ENCODE measurements at regions not wholly inside any gene's neighbourhood (a gene's known extent, or its start where the extent isn't known, plus 50 kb on each side); places are given as distances from the start of the nearest gene placed in this dataset.
"Not testable (repeated sequence)": the region's sequence is repeated elsewhere in the genome, so short reads cannot be mapped to it uniquely, and the experiment has no call there.

DNA sequence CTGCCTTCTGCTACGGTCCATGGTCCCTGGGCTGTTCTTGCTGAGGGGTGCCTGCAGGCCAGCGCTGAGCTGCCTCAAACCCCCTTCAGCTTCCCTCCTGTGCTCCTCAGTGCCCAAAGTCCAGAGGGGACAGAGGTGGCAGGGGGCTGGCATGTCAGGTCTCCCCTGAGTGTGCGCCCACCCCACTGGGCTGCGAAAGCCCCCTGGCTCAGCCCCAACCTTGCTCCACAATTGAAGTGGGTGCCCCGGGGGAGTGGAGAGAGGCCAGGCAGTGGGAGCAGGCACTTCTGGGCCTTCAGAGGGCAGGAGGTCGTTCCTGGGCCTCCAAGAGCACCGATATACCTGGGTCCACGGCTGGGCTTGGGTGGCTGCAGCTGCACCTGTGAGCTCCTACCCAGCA lies 548.7 kb upstream of the FAM98A start (continued):
- TF ChIP-seq, protein P1, sequence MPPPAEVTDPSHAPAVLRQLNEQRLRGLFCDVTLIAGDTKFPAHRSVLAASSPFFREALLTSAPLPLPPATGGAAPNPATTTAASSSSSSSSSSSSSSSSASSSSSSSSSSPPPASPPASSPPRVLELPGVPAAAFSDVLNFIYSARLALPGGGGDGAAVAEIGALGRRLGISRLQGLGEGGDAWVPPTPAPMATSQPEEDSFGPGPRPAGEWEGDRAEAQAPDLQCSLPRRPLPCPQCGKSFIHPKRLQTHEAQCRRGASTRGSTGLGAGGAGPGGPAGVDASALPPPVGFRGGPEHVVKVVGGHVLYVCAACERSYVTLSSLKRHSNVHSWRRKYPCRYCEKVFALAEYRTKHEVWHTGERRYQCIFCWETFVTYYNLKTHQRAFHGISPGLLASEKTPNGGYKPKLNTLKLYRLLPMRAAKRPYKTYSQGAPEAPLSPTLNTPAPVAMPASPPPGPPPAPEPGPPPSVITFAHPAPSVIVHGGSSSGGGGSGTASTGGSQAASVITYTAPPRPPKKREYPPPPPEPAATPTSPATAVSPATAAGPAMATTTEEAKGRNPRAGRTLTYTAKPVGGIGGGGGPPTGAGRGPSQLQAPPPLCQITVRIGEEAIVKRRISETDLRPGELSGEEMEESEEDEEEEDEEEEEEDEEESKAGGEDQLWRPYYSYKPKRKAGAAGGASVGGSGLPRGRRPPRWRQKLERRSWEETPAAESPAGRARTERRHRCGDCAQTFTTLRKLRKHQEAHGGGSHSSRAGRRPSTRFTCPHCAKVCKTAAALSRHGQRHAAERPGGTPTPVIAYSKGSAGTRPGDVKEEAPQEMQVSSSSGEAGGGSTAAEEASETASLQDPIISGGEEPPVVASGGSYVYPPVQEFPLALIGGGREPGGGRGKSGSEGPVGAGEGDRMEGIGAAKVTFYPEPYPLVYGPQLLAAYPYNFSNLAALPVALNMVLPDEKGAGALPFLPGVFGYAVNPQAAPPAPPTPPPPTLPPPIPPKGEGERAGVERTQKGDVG (CRISPR knock-in tag; IDR thresholded peaks at IDR 0.05): no peak

DNA sequence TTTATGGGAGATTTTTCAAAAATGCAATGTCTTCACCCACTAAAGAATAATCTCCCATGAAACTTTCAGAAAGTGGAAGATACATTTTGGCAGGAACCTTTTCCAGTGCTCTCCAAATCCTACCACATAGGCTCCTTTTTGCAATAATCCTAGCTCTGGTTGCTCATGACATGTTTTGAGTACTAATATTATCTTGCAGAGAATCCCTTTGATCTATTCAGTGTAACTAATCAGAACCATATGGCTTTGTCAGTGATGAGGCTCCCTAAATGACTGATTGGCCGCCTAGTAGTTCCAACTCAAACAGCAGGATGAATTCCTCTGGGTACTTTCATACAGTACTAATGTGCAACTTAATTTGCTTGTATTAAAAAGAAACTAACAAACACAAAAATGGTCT lies 544.0 kb upstream of the FAM98A start:
- no peak for ATAC-seq
- no peak overlapping the region for H2AFZ ChIP-seq (ENCODE audit: control insufficient read depth, low read depth, low read length)
- no peaks in the 10 kb centered on the region for H3K79me2 ChIP-seq (ENCODE audit: control insufficient read depth, insufficient read depth, low read length)
- no peaks in the 10 kb centered on the region for H3K9me3 ChIP-seq (replicated peaks; ENCODE audit: control insufficient read depth, insufficient read depth, low read length)
- FAIRE-seq: no peak
- in situ Hi-C loops (cut with MboI): no loop called here
- no TSS peak for BruUV-seq (replicated peaks)
- no peaks in the 10 kb centered on the region for H3K4me1 ChIP-seq (ENCODE audit: control insufficient read depth, insufficient read depth, low read length)
- H3K36me3 ChIP-seq (ENCODE audit: control insufficient read depth in 2 of 2, insufficient read depth in 2 of 2, low read length in 1 of 2): no peaks in the 10 kb centered on the region
- H3K9ac ChIP-seq (ENCODE audit: control insufficient read depth, insufficient read depth, low read length): no peak overlapping the region
- no peak for DNase-seq (ENCODE audit: low read depth, low spot score)
- ChIA-PET RAD21 (ENCODE audit: unreplicated experiment) (no interaction called here), POLR2A (no interaction called here), CTCF (no interaction called here), SMC1A (ENCODE audit: uncharacterized antibody, unreplicated experiment) (no interaction called here)
- WGBS (ENCODE audit: insufficient coverage, insufficient replicate concordance, low lambda C conversion rate, missing lambda C conversion rate): 0% methylated on average over 1 of the region's 1 CpG
- no peak overlapping the region for H3K4me3 ChIP-seq
- TF ChIP-seq SMAD1 (IDR thresholded peaks at IDR 0.05; ENCODE audit: low read depth, partially characterized antibody) (no peak), NFIC (IDR thresholded peaks at IDR 0.05; ENCODE audit: low read depth, low read length) (no peak), BRCA1 (IDR thresholded peaks at IDR 0.05; ENCODE audit: low read depth, low read length) (no peak)
- TF ChIP-seq, protein P2, sequence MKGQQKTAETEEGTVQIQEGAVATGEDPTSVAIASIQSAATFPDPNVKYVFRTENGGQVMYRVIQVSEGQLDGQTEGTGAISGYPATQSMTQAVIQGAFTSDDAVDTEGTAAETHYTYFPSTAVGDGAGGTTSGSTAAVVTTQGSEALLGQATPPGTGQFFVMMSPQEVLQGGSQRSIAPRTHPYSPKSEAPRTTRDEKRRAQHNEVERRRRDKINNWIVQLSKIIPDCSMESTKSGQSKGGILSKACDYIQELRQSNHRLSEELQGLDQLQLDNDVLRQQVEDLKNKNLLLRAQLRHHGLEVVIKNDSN (IDR thresholded peaks at IDR 0.05; ENCODE audit: borderline replicate concordance, extremely low read length, insufficient read depth, low read depth, low read length): no peak
- no peaks in the 10 kb centered on the region for H3K27me3 ChIP-seq (replicated peaks in 1 of 2; ENCODE audit: control insufficient read depth in 2 of 2, insufficient read depth in 2 of 2, low read length in 1 of 2)
- intact Hi-C loops (cut with micrococcal nuclease; ENCODE audit: unreplicated experiment): no loop called here
- no peaks in the 10 kb centered on the region for H4K20me1 ChIP-seq (ENCODE audit: control insufficient read depth, insufficient read depth)
- H3K27ac ChIP-seq (ENCODE audit: control insufficient read depth, insufficient read depth): no peak overlapping the region
- H3K4me2 ChIP-seq (ENCODE audit: control insufficient read depth, insufficient read depth): no peak overlapping the region

DNA sequence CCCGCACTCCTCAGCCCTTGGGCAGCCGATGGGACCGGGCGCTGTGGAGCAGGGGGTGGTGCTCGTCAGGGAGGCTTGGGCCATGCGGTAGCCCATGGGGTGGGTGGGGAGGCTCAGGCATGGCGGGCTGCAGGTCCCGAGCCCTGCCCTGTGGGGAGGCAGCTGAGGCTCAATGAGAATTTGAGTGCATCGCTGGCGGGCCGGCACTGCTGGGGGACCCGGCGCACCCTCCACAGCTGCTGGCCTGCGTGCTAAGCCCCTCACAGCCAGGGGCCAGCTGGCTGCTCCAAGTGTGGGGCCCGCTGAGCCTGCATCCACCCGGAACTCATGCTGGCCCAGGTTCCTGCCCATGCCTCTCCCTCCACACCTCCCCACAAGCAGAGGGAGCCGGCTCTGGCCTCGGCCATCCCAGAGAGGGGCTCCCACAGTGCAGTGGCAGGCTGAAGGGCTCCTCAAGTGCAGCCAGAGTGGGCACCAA lies 543.5 kb upstream of the FAM98A start:
- H3K27ac ChIP-seq (ENCODE audit: control insufficient read depth, insufficient read depth); POLR2A ChIA-PET; FAIRE-seq; H3K79me2 ChIP-seq (ENCODE audit: control insufficient read depth, insufficient read depth, low read length); H3K4me1 ChIP-seq (ENCODE audit: control insufficient read depth, insufficient read depth, low read length); CTCF ChIA-PET; H3K4me2 ChIP-seq (ENCODE audit: control insufficient read depth, insufficient read depth); H3K4me3 ChIP-seq; SMC1A ChIA-PET (ENCODE audit: uncharacterized antibody, unreplicated experiment); H3K9ac ChIP-seq (ENCODE audit: control insufficient read depth, insufficient read depth, low read length); DNase-seq (ENCODE audit: low read depth, low spot score); in situ Hi-C loops (cut with MboI); intact Hi-C loops (cut with micrococcal nuclease; ENCODE audit: unreplicated experiment); H3K27me3 ChIP-seq (replicated peaks in 1 of 2; ENCODE audit: control insufficient read depth in 2 of 2, insufficient read depth in 2 of 2, low read length in 1 of 2); H4K20me1 ChIP-seq (ENCODE audit: control insufficient read depth, insufficient read depth); H2AFZ ChIP-seq (ENCODE audit: control insufficient read depth, low read depth, low read length); H3K36me3 ChIP-seq (ENCODE audit: control insufficient read depth in 2 of 2, insufficient read depth in 2 of 2, low read length in 1 of 2); H3K9me3 ChIP-seq (replicated peaks; ENCODE audit: control insufficient read depth, insufficient read depth, low read length); ATAC-seq; BruUV-seq (replicated peaks); RAD21 ChIA-PET (ENCODE audit: unreplicated experiment): not testable (repeated sequence)
- whole genome bisulfite sequencing (ENCODE audit: insufficient coverage, insufficient replicate concordance, low lambda C conversion rate, missing lambda C conversion rate): 52% methylated on average over 12 of the region's 18 CpGs

DNA sequence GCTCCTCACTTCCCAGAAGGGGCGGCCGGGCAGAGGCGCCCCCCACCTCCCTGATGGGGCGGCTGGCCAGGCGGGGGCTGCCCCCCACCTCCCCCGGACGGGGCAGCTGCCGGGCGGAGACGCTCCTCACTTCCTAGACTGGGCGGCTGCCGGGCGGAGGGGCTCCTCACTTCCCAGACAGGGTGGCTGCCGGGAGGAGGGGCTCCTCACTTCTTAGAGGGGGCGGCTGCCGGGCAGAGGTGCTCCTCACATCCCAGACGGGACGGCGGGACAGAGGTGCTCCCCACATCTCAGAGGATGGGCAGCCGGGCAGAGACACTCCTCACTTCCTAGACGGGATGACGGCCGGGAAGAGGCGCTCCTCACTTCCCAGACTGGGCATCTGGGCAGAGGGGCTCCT lies 534.0 kb upstream of the FAM98A start:
- RAD21 ChIA-PET (ENCODE audit: unreplicated experiment); CTCF ChIA-PET; ATAC-seq; FAIRE-seq; H4K20me1 ChIP-seq (ENCODE audit: control insufficient read depth, insufficient read depth); SMC1A ChIA-PET (ENCODE audit: uncharacterized antibody, unreplicated experiment); H3K9me3 ChIP-seq (replicated peaks; ENCODE audit: control insufficient read depth, insufficient read depth, low read length); H2AFZ ChIP-seq (ENCODE audit: control insufficient read depth, low read depth, low read length); H3K27ac ChIP-seq (ENCODE audit: control insufficient read depth, insufficient read depth); H3K4me1 ChIP-seq (ENCODE audit: control insufficient read depth, insufficient read depth, low read length); H3K36me3 ChIP-seq (ENCODE audit: control insufficient read depth in 2 of 2, insufficient read depth in 2 of 2, low read length in 1 of 2); H3K4me2 ChIP-seq (ENCODE audit: control insufficient read depth, insufficient read depth); H3K4me3 ChIP-seq; DNase-seq (ENCODE audit: low read depth, low spot score); H3K27me3 ChIP-seq (replicated peaks in 1 of 2; ENCODE audit: control insufficient read depth in 2 of 2, insufficient read depth in 2 of 2, low read length in 1 of 2); in situ Hi-C loops (cut with MboI); H3K9ac ChIP-seq (ENCODE audit: control insufficient read depth, insufficient read depth, low read length); POLR2A ChIA-PET; H3K79me2 ChIP-seq (ENCODE audit: control insufficient read depth, insufficient read depth, low read length); BruUV-seq (replicated peaks); intact Hi-C loops (cut with micrococcal nuclease; ENCODE audit: unreplicated experiment): not testable (repeated sequence)
- WGBS (ENCODE audit: insufficient coverage, insufficient replicate concordance, low lambda C conversion rate, missing lambda C conversion rate): 86% methylated on average over 8 of the region's 24 CpGs

Data from GM12878 (cell line).